DMS79 treated with DMSO at 0.1 percent for 48 hours (cell line): ENCODE measurements at regions not wholly inside any gene's neighbourhood (a gene's known extent, or its start where the extent isn't known, plus 50 kb on each side); places are given as distances from the start of the nearest gene placed in this dataset.

Experiments
- DNase-seq: peaks from one replicate; lab custom pipeline; 2025; lab: John Stamatoyannopoulos, UW

GRCh38 chr19:30171138-30171635, 201.0 kb upstream of the ZNF536 start:
- DNase-seq: no peak

- no peak for DNase-seq
Observed at GRCh38 chr19:30171795-30172612, 200.2 kb upstream of the ZNF536 start.

GRCh38 chr19:30172613-30173242, 199.5 kb upstream of the ZNF536 start:
- DNase-seq: no peak

GRCh38 chr19:30173593-30174356, 198.4 kb upstream of the ZNF536 start:
- no peak for DNase-seq

- DNase-seq: no peak
Observed at GRCh38 chr19:30174357-30174645, 197.9 kb upstream of the ZNF536 start.

GRCh38 chr19:30174791-30175190, 197.4 kb upstream of the ZNF536 start:
- DNase-seq: no peak

- DNase-seq: no peak
Observed at GRCh38 chr19:30175987-30176386, 196.2 kb upstream of the ZNF536 start.

GRCh38 chr19:30178721-30179402, 193.3 kb upstream of the ZNF536 start:
- no peak for DNase-seq

GRCh38 chr19:30180691-30181090, 191.5 kb upstream of the ZNF536 start:
- DNase-seq: no peak

GRCh38 chr19:30183807-30184490, 188.2 kb upstream of the ZNF536 start:
- no peak for DNase-seq

GRCh38 chr19:30202060-30202600, 170.1 kb upstream of the ZNF536 start:
- DNase-seq: no peak

- no peak for DNase-seq
Observed at GRCh38 chr19:30204721-30205120, 167.5 kb upstream of the ZNF536 start.

GRCh38 chr19:30206187-30206586, 166.0 kb upstream of the ZNF536 start:
- no peak for DNase-seq

- DNase-seq: no peak
Observed at GRCh38 chr19:30207357-30207756, 164.8 kb upstream of the ZNF536 start.

GRCh38 chr19:30208436-30209060, 163.6 kb upstream of the ZNF536 start:
- DNase-seq: no peak

GRCh38 chr19:30209617-30210600, 162.3 kb upstream of the ZNF536 start:
- DNase-seq: no peak

- no peak for DNase-seq
Observed at GRCh38 chr19:30212574-30212973, 159.6 kb upstream of the ZNF536 start.

- no peak for DNase-seq
Observed at GRCh38 chr19:30214651-30215051, 157.5 kb upstream of the ZNF536 start.

- no peak for DNase-seq
Observed at GRCh38 chr19:30215248-30215647, 156.9 kb upstream of the ZNF536 start.

- DNase-seq: no peak
Observed at GRCh38 chr19:30216453-30216852, 155.7 kb upstream of the ZNF536 start.
